Pons (tissue), 1 donor: ENCODE measurements at regions not wholly inside any gene's neighbourhood (a gene's known extent, or its start where the extent isn't known, plus 50 kb on each side); places are given as distances from the start of the nearest gene placed in this dataset.
"Not testable (repeated sequence)": the region's sequence is repeated elsewhere in the genome, so short reads cannot be mapped to it uniquely, and the experiment has no call there.

Source experiments
- DNase-seq: peaks from one replicate; pipeline ENCODE4 v3.0.0-alpha.2; 2016; ENCODE audit warnings: low spot score

GRCh38 chr9:111276431-111277128 lies 53.4 kb downstream of the OR2K2 start:
- no peak for DNase-seq

DNA sequence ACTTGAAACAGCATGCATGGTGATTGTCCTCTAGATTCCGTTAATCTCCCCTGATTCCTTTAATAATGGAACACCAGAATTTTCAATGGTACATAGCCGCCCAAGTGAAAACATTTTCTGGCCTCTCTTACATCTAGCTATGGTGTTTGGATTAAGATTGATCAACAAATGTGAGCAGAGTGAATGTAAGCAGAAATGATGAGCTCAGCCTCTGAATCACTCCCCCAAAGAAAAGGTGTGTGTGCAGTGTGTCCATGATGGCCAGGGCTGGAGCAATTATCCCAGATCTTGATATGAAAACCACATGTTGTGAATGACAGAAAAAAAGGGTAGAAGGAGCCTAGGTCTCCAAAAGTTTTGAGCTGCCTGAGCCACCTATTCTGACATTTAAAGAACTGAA lies 55.3 kb downstream of the OR2K2 start:
- no peak for DNase-seq

- no peak for DNase-seq
These were observed 57.4 kb downstream of the OR2K2 start for GRCh38 chr9:111272581-111272980.

DNA sequence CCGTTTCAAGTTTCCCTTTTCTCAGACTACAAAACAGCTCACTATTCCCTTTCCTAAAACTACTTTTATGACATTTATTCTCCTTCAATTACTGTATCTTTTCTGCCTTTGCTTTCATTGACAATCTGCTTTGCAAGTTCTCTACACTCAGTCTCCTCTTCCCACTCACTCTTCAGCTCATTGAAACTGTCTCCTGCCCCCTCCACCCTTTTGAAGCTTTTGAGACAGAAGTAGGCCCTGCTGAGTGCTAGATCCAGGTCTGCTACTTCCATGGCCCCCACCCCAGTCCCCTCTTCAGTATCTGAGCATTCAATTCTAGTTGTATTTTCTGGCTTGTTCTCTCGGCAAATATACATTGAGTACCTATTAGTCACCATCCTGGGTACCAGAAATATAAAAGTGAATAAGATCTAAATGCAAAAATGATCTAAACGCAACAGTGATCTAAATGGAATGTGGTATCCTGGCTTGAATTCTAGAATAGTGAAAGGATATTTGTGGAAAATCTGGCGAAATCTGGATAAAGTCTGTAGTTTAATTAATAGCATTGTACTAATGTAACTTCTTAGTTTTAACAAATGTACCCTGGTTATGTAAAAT lies 58.4 kb downstream of the OR2K2 start:
- DNase-seq: no peak

DNA sequence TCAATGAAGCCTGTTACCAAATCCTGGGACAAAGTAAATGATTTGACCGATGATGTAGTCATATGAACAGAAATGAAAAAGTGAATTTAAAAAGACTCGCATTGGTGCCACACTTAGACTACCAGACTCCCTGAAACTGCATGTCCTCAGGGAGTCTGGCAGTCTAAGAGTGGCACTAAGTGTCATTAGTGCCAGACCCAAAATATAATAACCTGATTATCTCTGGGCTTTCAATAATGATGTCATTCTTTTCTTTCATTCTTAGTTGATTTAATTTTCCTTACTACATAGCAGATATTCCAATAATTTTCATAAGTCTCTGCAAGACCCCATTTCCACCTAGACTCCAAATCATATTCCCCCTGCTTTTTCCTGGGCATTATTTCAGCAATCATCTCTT lies 59.0 kb downstream of the OR2K2 start:
- no peak for DNase-seq

DNA sequence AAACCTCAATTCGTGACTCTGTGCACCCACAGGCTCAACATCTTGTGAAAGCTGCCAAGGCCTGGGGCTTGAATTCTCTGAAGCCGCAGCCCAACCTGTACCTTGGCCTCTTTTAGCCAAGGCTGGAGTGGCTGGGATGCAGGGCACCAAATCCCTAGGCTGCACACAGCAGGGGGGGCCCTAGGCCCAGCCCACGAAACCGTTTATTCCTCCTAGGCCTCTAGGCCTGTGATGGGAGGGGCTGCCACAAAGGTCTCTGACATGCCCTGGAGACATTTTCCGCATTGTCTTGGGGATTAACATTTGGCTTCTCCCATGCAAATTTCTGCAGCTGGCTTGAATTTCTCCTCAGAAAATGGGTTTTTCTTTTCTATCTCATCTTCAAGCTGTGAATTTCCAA lies 64.0 kb downstream of the OR2K2 start:
- DNase-seq: not testable (repeated sequence)

- no peak for DNase-seq
These were observed 66.9 kb downstream of the OR2K2 start for GRCh38 chr9:111263116-111263515.

GRCh38 chr9:111258875-111259271 lies 71.2 kb downstream of the OR2K2 start:
- no peak for DNase-seq

DNA sequence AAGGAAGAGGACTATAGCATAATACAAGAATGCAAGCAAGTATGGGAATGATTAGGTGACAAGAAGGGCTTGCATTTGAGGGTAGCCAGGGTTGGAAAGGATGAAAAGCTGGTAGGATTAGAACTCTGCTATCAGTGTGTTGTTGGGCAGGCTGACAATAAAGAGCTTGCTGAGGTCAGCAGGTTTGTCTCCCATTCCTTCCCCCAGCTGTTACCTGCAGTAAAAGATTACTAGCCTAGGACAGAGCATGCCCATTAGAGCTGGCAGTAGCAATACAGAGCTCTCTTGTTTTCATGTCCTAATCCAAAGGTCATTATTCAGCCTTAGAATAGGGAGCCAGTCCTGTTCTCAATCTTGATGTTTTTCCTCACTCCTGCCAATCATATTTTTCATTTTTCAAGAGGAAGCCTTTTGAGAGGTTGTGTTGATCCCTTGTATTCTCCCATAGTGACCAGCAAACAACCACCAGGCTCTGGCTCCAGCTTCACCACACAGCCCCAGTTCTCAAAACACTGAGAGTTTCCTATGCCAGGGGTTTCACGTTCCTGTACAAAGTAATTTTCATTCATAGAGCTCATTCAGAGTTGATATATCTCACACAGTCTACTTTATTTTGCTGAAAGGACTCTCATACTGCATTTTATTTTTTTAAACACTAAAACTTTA lies 71.7 kb downstream of the OR2K2 start:
- DNase-seq: no peak

GRCh38 chr9:111253742-111254437 lies 76.1 kb downstream of the OR2K2 start:
- DNase-seq: peak; percentile 32

DNA sequence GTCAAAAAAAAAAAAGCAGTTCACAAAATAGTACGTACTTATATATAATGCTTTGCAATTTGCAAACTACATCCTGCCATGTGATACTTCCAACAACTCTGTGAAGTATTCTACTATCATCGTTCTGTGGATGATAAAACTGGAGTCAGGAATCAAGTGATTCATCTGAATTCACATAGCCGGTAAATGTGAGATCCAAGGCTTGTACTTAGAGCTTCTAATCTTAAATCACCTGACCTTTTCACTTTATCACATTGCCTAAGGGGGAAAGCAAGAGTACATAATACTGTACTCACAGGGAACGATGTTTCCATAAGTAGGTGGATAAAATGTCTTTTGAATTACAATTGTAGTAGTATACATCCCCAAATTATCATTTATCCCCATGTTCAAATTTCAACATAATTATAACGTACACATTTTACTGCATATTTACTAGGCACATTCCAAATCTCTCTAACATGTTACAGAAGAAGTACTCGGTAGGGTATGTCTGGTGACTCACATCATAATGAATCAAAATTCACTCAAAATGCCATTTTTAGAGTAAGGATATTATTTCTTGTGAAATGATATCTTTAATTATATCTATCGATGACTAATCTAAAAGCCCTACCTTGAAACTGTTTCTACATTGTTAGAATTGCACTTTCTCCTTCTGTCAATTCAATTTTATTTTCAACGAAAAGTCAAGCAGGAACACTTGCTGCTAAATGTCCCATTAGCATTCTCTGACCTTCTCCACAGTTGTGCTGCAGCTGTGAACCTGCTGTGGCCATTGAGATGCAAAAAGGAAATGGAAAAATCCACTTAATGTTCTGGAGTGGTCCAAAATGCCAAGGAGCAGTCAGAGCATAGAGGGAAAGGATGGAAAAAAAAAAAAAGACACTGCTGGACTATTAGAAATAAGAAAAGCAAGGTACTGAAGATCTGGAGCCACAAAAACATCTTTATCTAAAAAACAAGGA lies 78.9 kb downstream of the OR2K2 start:
- DNase-seq: no peak

- no peak for DNase-seq
These were observed 92.6 kb downstream of the OR2K2 start for GRCh38 chr9:111237447-111237846.

DNA sequence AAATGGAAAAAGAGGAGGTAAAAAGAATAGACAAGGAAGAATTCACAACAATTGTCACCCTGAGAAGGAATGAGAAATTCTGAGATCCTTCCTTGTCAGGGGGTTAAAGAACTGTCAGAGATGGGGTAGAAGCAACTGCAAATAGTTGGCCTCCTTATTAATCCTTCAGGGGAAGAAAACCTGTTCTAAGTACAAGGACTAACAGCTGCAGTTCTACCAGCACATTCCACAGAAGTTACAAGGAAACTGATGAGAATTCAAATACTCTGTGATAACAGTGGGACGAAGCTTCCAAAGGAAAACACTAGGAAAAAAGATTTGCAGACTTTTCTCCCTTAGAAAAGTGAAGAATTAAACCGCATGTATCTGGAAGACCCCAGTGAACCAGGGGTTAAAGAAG lies 93.7 kb downstream of the OR2K2 start:
- no peak for DNase-seq

DNA sequence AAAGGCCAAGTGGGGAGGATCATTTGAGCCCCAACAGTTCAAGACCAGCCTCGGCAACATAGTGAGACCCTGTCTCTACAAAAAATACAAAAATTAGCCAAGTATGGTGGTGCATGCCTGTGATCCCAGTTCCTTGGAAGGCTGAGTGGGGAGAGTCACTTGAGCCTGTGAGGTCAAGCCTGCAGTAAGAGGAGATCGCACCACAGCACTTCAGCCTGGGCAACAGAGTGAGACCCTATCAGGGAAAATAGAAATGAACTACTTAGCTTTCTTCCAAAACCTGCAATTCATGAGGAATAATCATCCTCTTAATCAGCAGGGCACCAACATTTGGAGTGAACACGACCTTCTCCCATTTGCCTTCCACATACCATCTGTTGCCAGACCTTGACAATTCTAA lies 96.1 kb downstream of the OR2K2 start:
- no peak for DNase-seq

GRCh38 chr9:111232997-111233790 lies 96.8 kb downstream of the OR2K2 start:
- no peak for DNase-seq

- no peak for DNase-seq
These were observed 98.0 kb downstream of the OR2K2 start for GRCh38 chr9:111231801-111232580.

DNA sequence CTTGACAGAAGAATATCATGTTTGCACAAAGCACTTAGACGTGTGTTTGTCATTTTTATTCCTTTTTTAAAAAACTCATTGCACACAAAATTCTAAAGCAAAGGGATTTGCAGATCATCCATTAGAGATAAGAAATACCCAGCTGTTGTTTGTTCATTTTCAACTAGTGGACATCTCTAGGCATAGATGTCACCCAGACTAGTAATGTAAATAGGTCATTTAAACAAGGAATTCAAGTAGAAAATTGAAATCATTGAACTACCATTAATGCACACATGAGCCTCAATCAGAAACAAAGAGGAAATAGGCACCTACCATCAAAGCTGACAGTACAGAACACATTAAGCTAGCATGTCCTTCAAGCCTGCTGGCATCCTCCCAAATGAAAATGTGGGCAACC lies 107.3 kb downstream of the OR2K2 start:
- no peak for DNase-seq

DNA sequence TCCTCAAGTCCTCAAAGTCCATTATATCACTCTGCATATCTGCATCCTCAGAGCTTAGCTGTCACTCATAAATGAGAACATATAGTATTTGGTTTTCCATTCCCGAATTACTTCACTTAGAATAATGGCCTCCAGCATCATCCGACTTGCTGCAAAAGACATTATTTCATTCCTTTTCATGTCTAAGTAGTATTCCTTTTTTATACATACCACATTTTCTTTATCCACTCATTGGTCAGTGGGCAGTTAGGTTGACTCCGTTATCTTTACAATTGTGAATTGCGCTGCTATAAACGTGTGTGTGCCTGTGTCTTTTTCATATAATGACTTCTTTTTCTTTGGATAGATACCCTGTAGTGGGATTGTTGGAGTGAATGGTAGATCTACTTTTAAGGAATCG lies 117.2 kb downstream of the OR2K2 start:
- no peak for DNase-seq

GRCh38 chr9:111198936-111199335 lies 131.1 kb downstream of the OR2K2 start:
- no peak for DNase-seq

DNA sequence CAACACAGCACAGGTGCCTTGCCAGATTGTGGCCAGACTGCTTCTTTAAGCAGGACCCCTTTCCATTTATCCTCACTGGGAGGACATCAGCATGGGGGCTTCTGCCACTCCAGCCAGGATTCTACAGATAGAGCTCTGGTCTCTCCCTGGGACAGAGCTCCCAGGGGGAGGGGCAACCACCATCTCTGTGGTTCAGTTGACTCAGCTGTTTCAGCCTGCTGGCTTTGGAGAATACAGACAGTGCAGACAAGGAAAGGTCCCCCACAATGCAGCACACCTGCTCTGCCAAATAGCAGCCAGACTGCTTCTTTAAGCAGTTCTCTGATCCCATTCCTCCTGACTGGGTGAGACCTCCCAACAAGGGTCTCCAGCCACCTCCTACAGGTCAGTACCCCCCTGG lies 132.8 kb downstream of the OR2K2 start:
- DNase-seq: no peak
